ENCODE measurements at regions not wholly inside any gene's neighbourhood (a gene's known extent, or its start where the extent isn't known, plus 50 kb on each side); places are given as distances from the start of the nearest gene placed in this dataset.
"Not testable (repeated sequence)": the region's sequence is repeated elsewhere in the genome, so short reads cannot be mapped to it uniquely, and the experiment has no call there.

- DNase-seq (ENCODE audit: low read depth in 2 of 2): no peak
These were observed 160.7 kb upstream of the TSC22D2 start for GRCh38 chr3:150247441-150247840.

- no peak for DNase-seq (ENCODE audit: low read depth in 2 of 2)
These were observed 164.6 kb upstream of the TSC22D2 start for GRCh38 chr3:150243466-150243865.

- peak; percentile 61 for DNase-seq (ENCODE audit: low read depth in 2 of 2)
These were observed 165.7 kb upstream of the TSC22D2 start for GRCh38 chr3:150242220-150242936.

GRCh38 chr3:150240891-150241290 is 167.2 kb upstream of the TSC22D2 start:
- DNase-seq (ENCODE audit: low read depth in 2 of 2): no peak

GRCh38 chr3:150239766-150240165 is 168.3 kb upstream of the TSC22D2 start:
- DNase-seq (ENCODE audit: low read depth in 2 of 2): no peak

- no peak for DNase-seq (ENCODE audit: low read depth in 2 of 2)
These were observed 169.0 kb upstream of the TSC22D2 start for GRCh38 chr3:150238995-150239619.

GRCh38 chr3:150238048-150238802 is 169.9 kb upstream of the TSC22D2 start:
- no peak for DNase-seq (ENCODE audit: low read depth in 2 of 2)

- no peak for DNase-seq (ENCODE audit: low read depth in 2 of 2)
These were observed 170.6 kb upstream of the TSC22D2 start for GRCh38 chr3:150237490-150237889.

- DNase-seq (ENCODE audit: low read depth in 2 of 2): peak in 1 of 2 experiments; percentile 57
These were observed 171.6 kb upstream of the TSC22D2 start for GRCh38 chr3:150236316-150237082.

GRCh38 chr3:150235799-150236198 is 172.3 kb upstream of the TSC22D2 start:
- DNase-seq (ENCODE audit: low read depth in 2 of 2): peak; percentile 86

- DNase-seq (ENCODE audit: low read depth in 2 of 2): no peak
These were observed 175.1 kb upstream of the TSC22D2 start for GRCh38 chr3:150232992-150233451.

- DNase-seq (ENCODE audit: low read depth in 2 of 2): no peak
These were observed 178.1 kb upstream of the TSC22D2 start for GRCh38 chr3:150230037-150230436.

- DNase-seq (ENCODE audit: low read depth in 2 of 2): not testable (repeated sequence)
These were observed 179.5 kb upstream of the TSC22D2 start for GRCh38 chr3:150228626-150229025.

- DNase-seq (ENCODE audit: low read depth in 2 of 2): peak in 1 of 2 experiments; percentile 66
These were observed 180.3 kb upstream of the TSC22D2 start for GRCh38 chr3:150227839-150228238.

GRCh38 chr3:150225986-150226385 is 182.1 kb upstream of the TSC22D2 start:
- no peak for DNase-seq (ENCODE audit: low read depth in 2 of 2)

GRCh38 chr3:150223558-150223957 is 184.5 kb upstream of the TSC22D2 start:
- DNase-seq (ENCODE audit: low read depth in 2 of 2): no peak

GRCh38 chr3:150222691-150223489 is 185.2 kb upstream of the TSC22D2 start:
- no peak for DNase-seq (ENCODE audit: low read depth in 2 of 2)

- no peak for DNase-seq (ENCODE audit: low read depth in 2 of 2)
These were observed 186.1 kb upstream of the TSC22D2 start for GRCh38 chr3:150221904-150222523.

- no peak for DNase-seq (ENCODE audit: low read depth in 2 of 2)
These were observed 187.3 kb upstream of the TSC22D2 start for GRCh38 chr3:150220799-150221198.

- no peak for DNase-seq (ENCODE audit: low read depth in 2 of 2)
These were observed 188.1 kb upstream of the TSC22D2 start for GRCh38 chr3:150220041-150220440.

- no peak for DNase-seq (ENCODE audit: low read depth in 2 of 2)
These were observed 189.3 kb upstream of the TSC22D2 start for GRCh38 chr3:150218841-150219240.

All from fibroblast of skin of left quadriceps (primary cell).